Gastrocnemius medialis (tissue), 4 donors: ENCODE measurements at regions not wholly inside any gene's neighbourhood (a gene's known extent, or its start where the extent isn't known, plus 50 kb on each side); places are given as distances from the start of the nearest gene placed in this dataset.

ENCODE experiments used
- ATAC-seq, 2 donors: fragments of 150-250 bp; one replicate each; pipeline ENCODE4 v1.9.1; 2016
- DNase-seq, 2 donors: peaks; one replicate each; pipeline ENCODE4 v3.0.0-alpha.2; 2019
- H3K27ac ChIP-seq, 4 donors: fragments of 200-600 bp; sonication (generic); 1 replicate in 1 of 4; 2 replicates in 3 of 4; pipeline ENCODE4 v1.5.1; 2016 to 2018; ENCODE audit warnings: mild to moderate bottlenecking in 2 of 4, moderate library complexity in 1 of 4
- H3K27me3 ChIP-seq, 3 donors: fragments of 200-600 bp; sonication (generic) in 2 of 3; 1 replicate in 1 of 3; 2 replicates in 2 of 3; pipeline versions ENCODE4 v1.5.1 to v1.6.0; 2016 to 2019; ENCODE audit warnings: mild to moderate bottlenecking in 1 of 3, moderate library complexity in 1 of 3
- H3K36me3 ChIP-seq, 2 donors: fragments of 200-600 bp; sonication (generic) in 1 of 2; one replicate each; pipeline ENCODE4 v1.5.1; 2017 to 2018
- H3K4me1 ChIP-seq, 2 donors: fragments of 200-600 bp; sonication (generic) in 1 of 2; one replicate each; pipeline ENCODE4 v1.5.1; 2016 to 2017; ENCODE audit warnings: mild to moderate bottlenecking in 2 of 2
- H3K4me3 ChIP-seq, 4 donors: fragments of 200-600 bp; sonication (generic) in 3 of 4; 1 replicate in 1 of 4; 2 replicates in 3 of 4; pipeline ENCODE4 v1.5.1; 2016 to 2019; ENCODE audit warnings: mild to moderate bottlenecking in 2 of 4
- H3K9me3 ChIP-seq, 3 donors: fragments of 200-600 bp; sonication (generic) in 2 of 3; 1 replicate in 1 of 3; 2 replicates in 2 of 3; pipeline ENCODE4 v1.5.1; 2016 to 2019
- CTCF ChIP-seq, 5 experiments: fragments of 450-650 bp in 3 of 5; fragments of 200-600 bp in 2 of 5; sonication (generic) in 2 of 5; IDR thresholded peaks in 4 of 5; conservative IDR thresholded peaks in 1 of 5; 1 replicate in 4 of 5; 2 replicates in 1 of 5; pipeline ENCODE4 v1.5.1; 2016 to 2019; ENCODE audit warnings: antibody characterized with exemption in 5 of 5, mild to moderate bottlenecking in 3 of 5, moderate library complexity in 3 of 5
- POLR2A ChIP-seq, 2 donors: fragments of 450-650 bp; IDR thresholded peaks; one replicate each; pipeline ENCODE4 v1.6.1; 2017; ENCODE audit warnings: antibody characterized with exemption in 2 of 2, mild to moderate bottlenecking in 2 of 2, moderate library complexity in 2 of 2
- in situ Hi-C, 4 donors: fragments of 200-750 bp; cut with MboI; loops; one replicate each; pipeline versions ENCODE4 v1.15.0 to v1.8.0; 2017; ENCODE audit warnings: low sequenced_read_pairs in 4 of 4
- intact Hi-C: fragments of 100-400 bp; cut with DNase I; formaldehyde crosslinking; loops from one replicate; pipeline ENCODE4 v1.15.1; 2023; ENCODE audit warnings: low total_unique reads

GRCh38 chr13:107734891-107735625 is 480.3 kb downstream of the LIG4 start:
- H3K9me3 ChIP-seq, result no peaks in the 10 kb centered on the region
- no peak for TF ChIP-seq POLR2A (IDR thresholded peaks at IDR 0.05)
- no peak for TF ChIP-seq CTCF (IDR thresholded peaks at IDR 0.05 in 4 of 5, conservative IDR thresholded peaks at IDR 0.05 in 1 of 5)
- ATAC-seq, result no peak
- no peaks in the 10 kb centered on the region for H3K4me1 ChIP-seq
- in situ Hi-C loops (no loop called here), intact Hi-C loops (no loop called here)
- no peak overlapping the region for H3K4me3 ChIP-seq
- no peak overlapping the region for H3K27ac ChIP-seq
- H3K36me3 ChIP-seq, result no peaks in the 10 kb centered on the region
- no peaks in the 10 kb centered on the region for H3K27me3 ChIP-seq
- no peak for DNase-seq

GRCh38 chr13:107733276-107733675 is 482.1 kb downstream of the LIG4 start:
- Histone ChIP-seq H3K4me3 (no peak overlapping the region), H3K27me3 (no peaks in the 10 kb centered on the region), H3K9me3 (no peaks in the 10 kb centered on the region), H3K27ac (no peak overlapping the region), H3K4me1 (no peaks in the 10 kb centered on the region), H3K36me3 (no peaks in the 10 kb centered on the region)
- DNase-seq, result no peak
- in situ Hi-C loops (no loop called here), intact Hi-C loops (no loop called here)
- ATAC-seq, result no peak
- TF ChIP-seq CTCF (IDR thresholded peaks at IDR 0.05 in 4 of 5, conservative IDR thresholded peaks at IDR 0.05 in 1 of 5) (no peak), POLR2A (IDR thresholded peaks at IDR 0.05) (no peak)

- H3K36me3 ChIP-seq, result no peaks in the 10 kb centered on the region
- in situ Hi-C loops, result no loop called here
- ATAC-seq (no peak), DNase-seq (no peak)
- H3K4me1 ChIP-seq, result no peaks in the 10 kb centered on the region
- no peak overlapping the region for H3K4me3 ChIP-seq
- intact Hi-C loops, result no loop called here
- H3K27me3 ChIP-seq, result no peaks in the 10 kb centered on the region
- H3K9me3 ChIP-seq, result no peaks in the 10 kb centered on the region
- no peak overlapping the region for H3K27ac ChIP-seq
- no peak for TF ChIP-seq POLR2A (IDR thresholded peaks at IDR 0.05)
- no peak for TF ChIP-seq CTCF (IDR thresholded peaks at IDR 0.05 in 4 of 5, conservative IDR thresholded peaks at IDR 0.05 in 1 of 5)
Measured at GRCh38 chr13:107730813-107731212, 484.5 kb downstream of the LIG4 start.

GRCh38 chr13:107721125-107721869 is 494.0 kb downstream of the LIG4 start:
- no peak overlapping the region for H3K27ac ChIP-seq
- DNase-seq (no peak), ATAC-seq (no peak)
- no peak overlapping the region for H3K4me3 ChIP-seq
- no peaks in the 10 kb centered on the region for H3K36me3 ChIP-seq
- H3K4me1 ChIP-seq, result no peaks in the 10 kb centered on the region
- no peaks in the 10 kb centered on the region for H3K9me3 ChIP-seq
- TF ChIP-seq CTCF (IDR thresholded peaks at IDR 0.05 in 4 of 5, conservative IDR thresholded peaks at IDR 0.05 in 1 of 5) (no peak), POLR2A (IDR thresholded peaks at IDR 0.05) (no peak)
- no peaks in the 10 kb centered on the region for H3K27me3 ChIP-seq
- intact Hi-C loops (no loop called here), in situ Hi-C loops (no loop called here)
